ENCODE measurements at regions not wholly inside any gene's neighbourhood (a gene's known extent, or its start where the extent isn't known, plus 50 kb on each side); places are given as distances from the start of the nearest gene placed in this dataset.

DNA sequence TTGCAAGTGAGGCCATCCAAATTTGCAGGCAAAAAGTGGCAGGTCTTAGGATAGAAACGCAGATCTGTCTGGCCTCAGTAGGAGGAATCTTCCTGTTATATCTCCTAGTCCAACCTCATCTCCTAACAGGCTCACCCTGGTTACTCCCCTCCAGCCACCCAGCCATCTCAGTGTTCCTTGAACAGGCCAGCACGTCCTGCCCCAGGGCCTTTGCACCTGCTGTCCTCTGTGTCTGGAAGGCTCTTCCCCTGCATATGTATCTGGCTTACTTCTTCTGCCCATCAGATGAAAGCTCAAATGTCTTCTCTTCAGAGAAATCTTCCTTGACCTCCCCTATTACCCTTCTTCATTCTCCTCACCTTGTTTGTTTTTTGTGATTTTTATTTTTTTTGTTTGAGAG, 107.3 kb upstream of the ALDH1B1 start:
- no peak overlapping the region for H4K91ac ChIP-seq (replicated peaks; ENCODE audit: insufficient read length, low read length)

More for the DNA sequence above, 107.3 kb upstream of the ALDH1B1 start:
- FAIRE-seq (no peak), DNase-seq (ENCODE audit: low read depth in 1 of 2, low spot score in 2 of 2) (no peak)
- Histone ChIP-seq H2BK12ac (ENCODE audit: low read depth, low read length) (no peak overlapping the region), H3K14ac (ENCODE audit: insufficient read length) (no peak overlapping the region), H3K4me2 (ENCODE audit: insufficient read depth in 1 of 2, low read depth in 2 of 2, low read length in 2 of 2) (peak overlapping the region; percentile 1 to 47; a peak in 2 of 4 replicates), H3K9me3 (ENCODE audit: insufficient read depth in 2 of 2, low read depth in 1 of 2, low read length in 1 of 2) (no peaks in the 10 kb centered on the region), H4K20me1 (replicated peaks in 1 of 2; ENCODE audit: control insufficient read depth in 1 of 2, insufficient read depth in 2 of 2, low read length in 2 of 2) (no peaks in the 10 kb centered on the region), H4K5ac (ENCODE audit: insufficient read length, low read depth, low read length) (no peak overlapping the region), H2BK20ac (ENCODE audit: low read length) (no peak overlapping the region), H2BK5ac (ENCODE audit: low read depth, low read length) (no peak overlapping the region), H3K4me3 (ENCODE audit: extremely low read depth in 1 of 4, insufficient read depth in 2 of 4, low read depth in 3 of 4, low read length in 4 of 4) (no peak overlapping the region), H2AK5ac (ENCODE audit: low read depth, low read length) (no peak overlapping the region), H4K8ac (ENCODE audit: extremely low read depth, insufficient read depth, low read length) (no peak overlapping the region), H3K27me3 (replicated peaks in 1 of 4; ENCODE audit: control insufficient read depth in 3 of 4, extremely low read depth in 1 of 4, insufficient read depth in 3 of 4, low read length in 3 of 4) (no peaks in the 10 kb centered on the region), H3K27ac (ENCODE audit: low read depth, low read length) (no peak overlapping the region), H3K23ac (ENCODE audit: insufficient read length) (no peak overlapping the region), H2AFZ (ENCODE audit: low read length) (no peak overlapping the region), H3K4ac (replicated peaks; ENCODE audit: insufficient read length, low read depth, low read length) (no peak overlapping the region), H3K36me3 (ENCODE audit: control insufficient read depth in 2 of 4, insufficient read depth in 4 of 4, low read length in 3 of 4) (no peaks in the 10 kb centered on the region), H3K18ac (ENCODE audit: extremely low read depth, low read length) (no peak overlapping the region; the same call in 1 of the 2 replicates), H3K79me1 (ENCODE audit: low read depth, low read length) (no peaks in the 10 kb centered on the region), H2BK120ac (replicated peaks; ENCODE audit: low read depth, low read length) (no peak overlapping the region), H3K9ac (replicated peaks in 1 of 4; ENCODE audit: extremely low read depth in 1 of 4, low read depth in 3 of 4, low read length in 3 of 4) (no peak overlapping the region), H3K56ac (replicated peaks; ENCODE audit: insufficient read length, low read depth, low read length) (no peak overlapping the region), H3K4me1 (replicated peaks in 1 of 4; ENCODE audit: control insufficient read depth in 3 of 4, insufficient read depth in 4 of 4, low read length in 3 of 4) (peaks cover 5 to 11% (median 7%) of the 10 kb centered on the region in 4 experiments), H3K79me2 (ENCODE audit: control insufficient read depth in 1 of 2, insufficient read depth in 2 of 2, low read length in 2 of 2) (no peaks in the 10 kb centered on the region), H2BK15ac (ENCODE audit: low read length) (no peak overlapping the region), H3K23me2 (ENCODE audit: low read depth, low read length) (no peaks in the 10 kb centered on the region)
- POLR2A ChIA-PET (ENCODE audit: partially characterized antibody) = interaction anchor here (0.9 kb wide), 1 partner anchor 214 kb away, joined by 3 read pairs; no protein-coding TSS in a partner anchor
- WGBS, 2 experiments (ENCODE audit: extremely low coverage in 1 of 2, insufficient coverage in 1 of 2, insufficient read length in 1 of 2, insufficient replicate concordance in 2 of 2, low coverage in 1 of 2, low lambda C conversion rate in 2 of 2, missing lambda C conversion rate in 1 of 2) = 82% methylated on average over 2 of the region's 2 CpGs; no CpG with 5 or more reads in 1 of the 2 experiments
- CTCF ChIA-PET (ENCODE audit: partially characterized antibody) = interaction anchor here (0.8 to 1.7 kb wide), 3 partner anchors 22 to 373 kb away, joined by 3 to 5 read pairs (median 3); no protein-coding TSS in a partner anchor
- TF ChIP-seq CHD1 (IDR thresholded peaks at IDR 0.05; ENCODE audit: low read depth, low read length) = no peak
- TF ChIP-seq KDM4A (IDR thresholded peaks at IDR 0.05; ENCODE audit: low read depth, low read length, severe bottlenecking) = no peak
- no peak for TF ChIP-seq POU5F1 (IDR thresholded peaks at IDR 0.05; ENCODE audit: low read depth, low read length)
- TF ChIP-seq KDM1A (IDR thresholded peaks at IDR 0.05; ENCODE audit: borderline replicate concordance, low read length) = peak; percentile 89; the same call in 1 of the 2 replicates
- TF ChIP-seq ASH2L (IDR thresholded peaks at IDR 0.05; ENCODE audit: low read length) = no peak
- TF ChIP-seq, protein P1, sequence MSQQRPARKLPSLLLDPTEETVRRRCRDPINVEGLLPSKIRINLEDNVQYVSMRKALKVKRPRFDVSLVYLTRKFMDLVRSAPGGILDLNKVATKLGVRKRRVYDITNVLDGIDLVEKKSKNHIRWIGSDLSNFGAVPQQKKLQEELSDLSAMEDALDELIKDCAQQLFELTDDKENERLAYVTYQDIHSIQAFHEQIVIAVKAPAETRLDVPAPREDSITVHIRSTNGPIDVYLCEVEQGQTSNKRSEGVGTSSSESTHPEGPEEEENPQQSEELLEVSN (IDR thresholded peaks at IDR 0.05) = no peak
- no peak for TF ChIP-seq TCF12 (IDR thresholded peaks at IDR 0.05; ENCODE audit: low read depth, low read length)

Data from H1 (cell line).